Gastroesophageal sphincter (tissue), 3 donors: ENCODE measurements at regions not wholly inside any gene's neighbourhood (a gene's known extent, or its start where the extent isn't known, plus 50 kb on each side); places are given as distances from the start of the nearest gene placed in this dataset.

Experiments
- POLR2A ChIP-seq, 2 donors: fragments of 450-650 bp; IDR thresholded peaks; one replicate each; pipeline ENCODE4 v1.6.1; 2017; ENCODE audit warnings: antibody characterized with exemption in 2 of 2, mild to moderate bottlenecking in 2 of 2, moderate library complexity in 1 of 2
- POLR2AphosphoS5 ChIP-seq: sonication (generic); formaldehyde crosslinking; IDR thresholded peaks from one replicate; pipeline ENCODE4 v1.6.1; 2017; ENCODE audit warnings: antibody characterized with exemption
- TF ChIP-seq, protein P1 (sequence below), 4 experiments: fragments of 200-600 bp in 2 of 4; fragments of 450-650 bp in 2 of 4; sonication (generic) in 1 of 4; IDR thresholded peaks; one replicate each; pipeline ENCODE4 v1.5.1; 2017 to 2019; ENCODE audit warnings: antibody characterized with exemption in 4 of 4, mild to moderate bottlenecking in 2 of 4, moderate library complexity in 2 of 4

GRCh38 chr2:67878743-67879142, 184.1 kb downstream of the C1D start:
- TF ChIP-seq, protein P1, sequence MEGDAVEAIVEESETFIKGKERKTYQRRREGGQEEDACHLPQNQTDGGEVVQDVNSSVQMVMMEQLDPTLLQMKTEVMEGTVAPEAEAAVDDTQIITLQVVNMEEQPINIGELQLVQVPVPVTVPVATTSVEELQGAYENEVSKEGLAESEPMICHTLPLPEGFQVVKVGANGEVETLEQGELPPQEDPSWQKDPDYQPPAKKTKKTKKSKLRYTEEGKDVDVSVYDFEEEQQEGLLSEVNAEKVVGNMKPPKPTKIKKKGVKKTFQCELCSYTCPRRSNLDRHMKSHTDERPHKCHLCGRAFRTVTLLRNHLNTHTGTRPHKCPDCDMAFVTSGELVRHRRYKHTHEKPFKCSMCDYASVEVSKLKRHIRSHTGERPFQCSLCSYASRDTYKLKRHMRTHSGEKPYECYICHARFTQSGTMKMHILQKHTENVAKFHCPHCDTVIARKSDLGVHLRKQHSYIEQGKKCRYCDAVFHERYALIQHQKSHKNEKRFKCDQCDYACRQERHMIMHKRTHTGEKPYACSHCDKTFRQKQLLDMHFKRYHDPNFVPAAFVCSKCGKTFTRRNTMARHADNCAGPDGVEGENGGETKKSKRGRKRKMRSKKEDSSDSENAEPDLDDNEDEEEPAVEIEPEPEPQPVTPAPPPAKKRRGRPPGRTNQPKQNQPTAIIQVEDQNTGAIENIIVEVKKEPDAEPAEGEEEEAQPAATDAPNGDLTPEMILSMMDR (IDR thresholded peaks at IDR 0.05): no peak
- no peak for TF ChIP-seq POLR2AphosphoS5
- no peak for TF ChIP-seq POLR2A (IDR thresholded peaks at IDR 0.05)
